Gastroesophageal sphincter (tissue), 4 donors: ENCODE measurements at regions not wholly inside any gene's neighbourhood (a gene's known extent, or its start where the extent isn't known, plus 50 kb on each side); places are given as distances from the start of the nearest gene placed in this dataset.

Experiments
- ATAC-seq: fragments of 150-250 bp; one replicate; pipeline ENCODE4 v1.9.1; 2016; ENCODE audit warnings: mild to moderate bottlenecking, moderate library complexity
- H3K27ac ChIP-seq, 4 donors: fragments of 200-600 bp; sonication (generic) in 3 of 4; 1 replicate in 3 of 4; 2 replicates in 1 of 4; pipeline ENCODE4 v1.5.1; 2016 to 2019
- H3K27me3 ChIP-seq: fragments of 200-600 bp; sonication (generic); one replicate; pipeline ENCODE4 v1.5.1; 2019
- H3K36me3 ChIP-seq, 2 donors: fragments of 200-600 bp; sonication (generic); one replicate each; pipeline ENCODE4 v1.5.1; 2019; ENCODE audit warnings: control low read depth in 1 of 2
- H3K4me1 ChIP-seq, 3 donors: fragments of 200-600 bp; sonication (generic); 1 replicate in 2 of 3; 2 replicates in 1 of 3; pipeline ENCODE4 v1.5.1; 2016 to 2019; ENCODE audit warnings: control low read depth in 2 of 3
- H3K4me3 ChIP-seq, 2 donors: fragments of 200-600 bp; sonication (generic); one replicate each; pipeline ENCODE4 v1.5.1; 2019; ENCODE audit warnings: mild to moderate bottlenecking in 1 of 2, moderate library complexity in 1 of 2
- H3K9me3 ChIP-seq, 3 donors: fragments of 200-600 bp; sonication (generic); one replicate each; pipeline ENCODE4 v1.5.1; 2017 to 2019; ENCODE audit warnings: control low read depth in 2 of 3
- EP300 ChIP-seq: sonication (generic); formaldehyde crosslinking; IDR thresholded peaks from one replicate; pipeline ENCODE4 v1.6.1; 2017; ENCODE audit warnings: antibody characterized with exemption, mild to moderate bottlenecking
- POLR2A ChIP-seq, 2 donors: fragments of 450-650 bp; IDR thresholded peaks; one replicate each; pipeline ENCODE4 v1.6.1; 2017; ENCODE audit warnings: antibody characterized with exemption in 2 of 2, mild to moderate bottlenecking in 2 of 2, moderate library complexity in 1 of 2
- POLR2AphosphoS5 ChIP-seq: sonication (generic); formaldehyde crosslinking; IDR thresholded peaks from one replicate; pipeline ENCODE4 v1.6.1; 2017; ENCODE audit warnings: antibody characterized with exemption
- WGBS, 2 donors: methylation state at CpG; one replicate each; pipeline ENCODE4 v1.1.5; 2018; ENCODE audit warnings: low coverage in 1 of 2; 5-methylcytosine and 5-hydroxymethylcytosine counted together
- TF ChIP-seq, protein P1 (sequence below), 4 experiments: fragments of 200-600 bp in 2 of 4; fragments of 450-650 bp in 2 of 4; sonication (generic) in 1 of 4; IDR thresholded peaks; one replicate each; pipeline ENCODE4 v1.5.1; 2017 to 2019; ENCODE audit warnings: antibody characterized with exemption in 4 of 4, mild to moderate bottlenecking in 2 of 4, moderate library complexity in 2 of 4

DNA sequence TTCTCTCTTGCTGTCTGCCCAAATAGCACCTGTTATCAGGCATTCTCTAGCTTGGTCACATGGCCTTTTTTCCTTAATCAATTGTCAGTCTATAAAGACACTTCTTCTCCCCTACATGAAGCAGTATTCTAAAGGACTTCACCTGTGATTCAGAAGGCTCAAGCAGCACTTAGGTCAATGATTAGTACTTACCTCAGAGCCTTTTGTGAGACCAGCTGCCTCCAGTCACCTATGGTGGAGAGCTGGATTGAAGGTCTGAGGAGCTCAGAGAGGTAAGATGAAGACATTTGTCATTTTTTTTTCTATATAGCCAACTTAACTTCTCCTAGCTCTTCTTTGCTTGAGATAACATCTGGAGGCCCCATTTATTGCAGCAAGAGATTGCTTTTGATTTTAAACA is 278.3 kb upstream of the PCSK5 start:
- TF ChIP-seq, protein P1, sequence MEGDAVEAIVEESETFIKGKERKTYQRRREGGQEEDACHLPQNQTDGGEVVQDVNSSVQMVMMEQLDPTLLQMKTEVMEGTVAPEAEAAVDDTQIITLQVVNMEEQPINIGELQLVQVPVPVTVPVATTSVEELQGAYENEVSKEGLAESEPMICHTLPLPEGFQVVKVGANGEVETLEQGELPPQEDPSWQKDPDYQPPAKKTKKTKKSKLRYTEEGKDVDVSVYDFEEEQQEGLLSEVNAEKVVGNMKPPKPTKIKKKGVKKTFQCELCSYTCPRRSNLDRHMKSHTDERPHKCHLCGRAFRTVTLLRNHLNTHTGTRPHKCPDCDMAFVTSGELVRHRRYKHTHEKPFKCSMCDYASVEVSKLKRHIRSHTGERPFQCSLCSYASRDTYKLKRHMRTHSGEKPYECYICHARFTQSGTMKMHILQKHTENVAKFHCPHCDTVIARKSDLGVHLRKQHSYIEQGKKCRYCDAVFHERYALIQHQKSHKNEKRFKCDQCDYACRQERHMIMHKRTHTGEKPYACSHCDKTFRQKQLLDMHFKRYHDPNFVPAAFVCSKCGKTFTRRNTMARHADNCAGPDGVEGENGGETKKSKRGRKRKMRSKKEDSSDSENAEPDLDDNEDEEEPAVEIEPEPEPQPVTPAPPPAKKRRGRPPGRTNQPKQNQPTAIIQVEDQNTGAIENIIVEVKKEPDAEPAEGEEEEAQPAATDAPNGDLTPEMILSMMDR (IDR thresholded peaks at IDR 0.05): no peak
- TF ChIP-seq POLR2AphosphoS5: no peak
- Histone ChIP-seq H3K9me3 (no peaks in the 10 kb centered on the region), H3K36me3 (no peaks in the 10 kb centered on the region), H3K27ac (no peak overlapping the region), H3K4me3 (no peak overlapping the region), H3K4me1 (peaks cover 0 to 7% (median 0%) of the 10 kb centered on the region in 3 donors), H3K27me3 (no peaks in the 10 kb centered on the region)
- ATAC-seq: no peak

DNA sequence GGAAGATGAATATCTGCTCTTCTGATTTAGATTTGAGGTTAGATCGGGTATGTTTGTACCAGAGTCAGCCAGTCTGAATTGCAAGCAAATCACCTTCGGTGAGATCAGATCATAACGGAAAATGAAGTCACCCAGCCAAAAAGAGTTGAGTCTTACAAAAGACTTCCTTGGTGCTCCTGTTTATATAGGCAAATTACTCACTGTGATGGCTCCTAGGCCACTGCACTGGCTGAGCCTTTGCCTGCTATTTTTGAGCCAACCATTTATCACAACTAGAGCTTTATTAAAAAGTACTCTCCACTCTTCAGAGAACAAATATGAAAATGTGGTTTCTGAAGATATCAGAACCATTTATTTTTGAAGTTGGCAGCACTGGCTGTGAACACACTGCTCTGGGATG is 277.7 kb upstream of the PCSK5 start:
- Histone ChIP-seq H3K27ac (peak overlapping the region in 1 of 4 donors; percentile 38), H3K4me3 (no peak overlapping the region), H3K36me3 (no peaks in the 10 kb centered on the region), H3K27me3 (no peaks in the 10 kb centered on the region), H3K9me3 (no peaks in the 10 kb centered on the region), H3K4me1 (peaks cover 0 to 7% (median 0%) of the 10 kb centered on the region in 3 donors)
- TF ChIP-seq, protein P1 (IDR thresholded peaks at IDR 0.05): no peak
- WGBS, 2 donors: 13 to 38% methylated on average over 3 of the region's 3 CpGs
- ATAC-seq: peak; percentile 25

DNA sequence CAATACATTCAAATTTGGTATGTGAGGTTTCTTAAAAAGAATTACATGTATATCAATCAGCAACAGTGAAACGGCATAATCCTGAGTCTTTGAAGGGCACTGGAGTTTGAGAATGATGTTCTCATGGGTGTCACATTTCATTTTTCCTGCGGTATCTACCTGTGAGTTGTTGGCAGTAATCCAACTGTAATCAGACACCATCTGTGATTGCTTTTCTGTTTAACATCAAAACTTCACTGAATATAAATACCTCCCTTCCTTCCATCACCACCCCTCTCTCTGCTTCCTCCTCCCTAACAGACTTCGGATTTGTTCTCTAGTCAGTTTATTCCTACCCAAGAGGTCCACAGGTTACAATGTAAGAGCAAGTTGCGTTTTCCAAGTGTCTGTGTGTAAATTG is 275.2 kb upstream of the PCSK5 start:
- no peak for TF ChIP-seq POLR2AphosphoS5
- TF ChIP-seq, protein P1 (IDR thresholded peaks at IDR 0.05): no peak
- no peak for TF ChIP-seq EP300
- TF ChIP-seq POLR2A (IDR thresholded peaks at IDR 0.05): no peak
- Histone ChIP-seq H3K4me3 (no peak overlapping the region), H3K9me3 (no peaks in the 10 kb centered on the region), H3K4me1 (peaks cover 0 to 7% (median 0%) of the 10 kb centered on the region in 3 donors), H3K27me3 (no peaks in the 10 kb centered on the region), H3K27ac (no peak overlapping the region), H3K36me3 (no peaks in the 10 kb centered on the region)
- no peak for ATAC-seq
- 22 to 35% methylated on average over 4 of the region's 4 CpGs for WGBS, 2 donors

DNA sequence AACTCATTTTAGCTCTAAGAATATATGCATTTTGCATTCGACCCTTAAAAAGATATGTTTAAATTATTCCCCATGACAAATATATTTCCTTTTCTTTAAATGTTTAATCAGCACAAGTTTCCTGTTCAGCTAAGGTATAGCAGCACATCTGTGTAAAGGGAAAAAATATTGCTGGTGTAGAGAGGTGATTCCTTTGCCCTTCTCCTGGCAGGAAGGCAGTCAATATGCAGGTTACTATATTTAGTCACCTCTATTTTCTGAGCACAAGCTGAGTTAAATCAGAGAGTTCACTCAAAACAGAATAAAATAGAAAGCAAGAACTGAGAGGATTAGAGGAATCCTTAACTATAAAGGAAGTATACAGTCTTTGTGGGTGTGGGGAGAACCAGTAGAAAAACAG is 274.4 kb upstream of the PCSK5 start:
- Histone ChIP-seq H3K27ac (no peak overlapping the region), H3K4me1 (peaks cover 0 to 7% (median 0%) of the 10 kb centered on the region in 3 donors), H3K27me3 (no peaks in the 10 kb centered on the region), H3K36me3 (no peaks in the 10 kb centered on the region), H3K9me3 (no peaks in the 10 kb centered on the region), H3K4me3 (no peak overlapping the region)
- TF ChIP-seq EP300 (no peak), POLR2A (IDR thresholded peaks at IDR 0.05) (no peak), POLR2AphosphoS5 (no peak)
- TF ChIP-seq, protein P1 (IDR thresholded peaks at IDR 0.05): no peak
- WGBS, 2 donors: 18 to 25% methylated on average over 1 of the region's 1 CpG
- no peak for ATAC-seq

DNA sequence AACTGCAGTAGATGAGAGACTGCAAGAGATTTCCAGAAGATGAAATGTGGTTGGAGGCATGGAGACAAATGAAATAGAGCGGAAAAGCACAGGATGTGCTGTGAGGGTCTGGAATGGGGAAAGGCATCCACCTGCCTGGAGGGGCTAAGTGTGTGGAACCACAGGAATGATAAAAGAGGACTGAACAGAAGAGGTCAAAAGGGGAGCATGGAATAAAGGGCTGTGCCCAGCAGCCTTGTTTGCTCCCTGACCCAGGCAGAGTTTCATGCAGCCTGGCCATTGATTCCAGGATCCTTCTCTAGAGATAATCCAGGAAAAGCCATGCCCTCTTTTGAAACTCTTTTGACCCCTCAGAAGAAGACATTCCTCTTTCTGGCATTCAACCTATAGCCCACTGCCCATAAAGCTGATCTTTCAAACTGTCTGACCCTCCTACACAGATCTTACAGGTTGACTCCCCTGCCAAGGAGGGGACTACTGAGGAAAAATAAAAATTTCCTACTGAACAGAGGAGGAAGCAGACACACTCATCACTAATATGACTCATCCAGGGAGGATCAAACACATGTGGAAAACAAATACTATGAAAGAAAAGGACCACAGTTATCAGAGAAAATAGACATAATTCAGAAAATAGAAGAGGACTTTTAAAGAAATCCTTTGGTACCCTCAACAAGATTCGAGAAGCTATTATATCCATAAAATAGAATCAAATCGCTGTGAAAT is 273.5 kb upstream of the PCSK5 start:
- no peak overlapping the region for H3K27ac ChIP-seq
- no peak overlapping the region for H3K4me3 ChIP-seq
- TF ChIP-seq POLR2A (IDR thresholded peaks at IDR 0.05) (no peak), POLR2AphosphoS5 (no peak), EP300 (no peak)
- TF ChIP-seq, protein P1 (IDR thresholded peaks at IDR 0.05): no peak
- H3K36me3 ChIP-seq: no peaks in the 10 kb centered on the region
- no peaks in the 10 kb centered on the region for H3K9me3 ChIP-seq
- no peaks in the 10 kb centered on the region for H3K27me3 ChIP-seq
- 91 to 98% methylated on average over 2 to 3 of the region's 3 CpGs for WGBS, 2 donors
- ATAC-seq: no peak
- H3K4me1 ChIP-seq: peaks cover 0 to 7% (median 0%) of the 10 kb centered on the region in 3 donors
